ENCODE measurements at regions not wholly inside any gene's neighbourhood (a gene's known extent, or its start where the extent isn't known, plus 50 kb on each side); places are given as distances from the start of the nearest gene placed in this dataset.
"Not testable (repeated sequence)": the region's sequence is repeated elsewhere in the genome, so short reads cannot be mapped to it uniquely, and the experiment has no call there.

DNA sequence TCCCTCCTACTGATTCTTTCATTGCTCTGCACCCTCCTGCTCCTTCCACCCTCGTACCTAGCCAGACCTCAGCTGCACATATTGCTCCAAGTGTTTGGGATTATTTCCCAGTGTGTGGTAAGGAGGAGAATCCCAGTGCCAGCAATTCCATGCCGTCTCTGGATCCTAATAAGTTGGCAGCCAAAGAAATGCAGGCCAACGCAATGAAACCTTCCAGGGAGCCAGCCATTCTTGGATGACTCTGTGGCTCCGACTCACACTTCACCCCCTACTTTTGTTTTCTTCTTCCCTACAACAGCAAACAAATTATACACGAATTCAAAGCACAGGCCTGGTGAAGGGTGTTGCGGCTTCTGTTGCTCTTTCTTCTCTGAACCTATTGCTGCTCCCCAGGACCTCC, 82.5 kb upstream of the SLC1A3 start:
- no peak for DNase-seq (ENCODE audit: low read depth)

DNA sequence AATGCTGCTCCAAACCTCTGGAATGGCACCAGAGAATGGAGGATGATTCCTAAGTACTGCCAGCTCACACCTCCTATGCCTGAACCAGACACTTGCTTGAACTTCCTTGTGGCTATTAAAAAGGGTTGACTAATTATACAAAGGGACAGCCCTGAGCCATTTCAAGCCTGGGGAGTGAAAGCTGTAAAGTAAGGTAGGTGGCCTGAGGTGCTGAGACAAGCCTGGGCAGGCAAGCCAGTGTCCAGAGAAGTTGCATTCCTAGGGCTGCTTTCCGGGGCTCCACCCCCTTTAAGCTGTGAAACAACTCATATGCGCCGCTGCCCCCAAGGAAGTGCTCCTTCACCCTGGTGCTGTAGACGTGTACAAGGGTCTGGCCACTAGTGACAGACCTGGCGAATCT, 79.9 kb upstream of the SLC1A3 start:
- no peak for DNase-seq (ENCODE audit: low read depth)

- no peak for DNase-seq (ENCODE audit: low read depth)
Observed at GRCh38 chr5:36528588-36528987, 77.8 kb upstream of the SLC1A3 start.

DNA sequence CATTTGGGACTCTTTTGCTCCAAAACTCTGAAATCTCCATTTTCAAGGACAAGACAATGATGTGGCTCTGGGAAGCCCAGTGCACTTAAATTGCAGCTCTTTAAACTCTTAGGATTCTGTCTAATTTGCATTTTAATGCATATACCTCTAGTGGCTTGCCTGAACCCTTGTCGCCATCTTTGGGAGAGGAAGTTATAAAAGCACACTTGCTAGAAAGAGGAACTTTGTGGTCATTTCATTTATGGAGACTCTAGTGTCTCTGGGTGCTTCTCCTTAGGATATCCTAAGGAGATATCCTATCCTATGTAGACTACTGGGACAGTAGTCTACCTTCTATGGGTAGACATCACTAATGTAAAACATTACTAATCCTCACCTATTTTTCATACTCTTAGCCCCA, 77.3 kb upstream of the SLC1A3 start:
- DNase-seq (ENCODE audit: low read depth): no peak

GRCh38 chr5:36530215-36530614, 76.2 kb upstream of the SLC1A3 start:
- DNase-seq (ENCODE audit: low read depth): peak; percentile 19

DNA sequence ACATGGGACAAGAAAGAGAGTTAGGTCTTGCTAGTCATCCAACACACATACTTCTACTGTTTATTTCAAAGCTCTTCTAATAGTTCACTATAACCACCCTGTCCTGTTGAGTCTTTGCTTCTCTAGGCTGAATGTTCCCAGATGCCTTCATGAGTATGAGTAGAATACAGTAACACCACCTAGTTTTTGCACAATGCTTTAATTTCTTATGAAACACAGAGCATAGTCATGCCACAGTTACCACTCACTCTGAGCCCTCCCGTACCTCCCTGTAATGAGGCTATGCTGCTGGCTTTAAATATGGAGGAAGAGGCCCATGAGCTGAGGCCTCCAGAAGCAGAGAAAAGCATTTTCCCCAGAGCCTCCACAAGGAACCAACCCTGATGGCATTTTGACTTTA, 75.0 kb upstream of the SLC1A3 start:
- no peak for DNase-seq (ENCODE audit: low read depth)

DNA sequence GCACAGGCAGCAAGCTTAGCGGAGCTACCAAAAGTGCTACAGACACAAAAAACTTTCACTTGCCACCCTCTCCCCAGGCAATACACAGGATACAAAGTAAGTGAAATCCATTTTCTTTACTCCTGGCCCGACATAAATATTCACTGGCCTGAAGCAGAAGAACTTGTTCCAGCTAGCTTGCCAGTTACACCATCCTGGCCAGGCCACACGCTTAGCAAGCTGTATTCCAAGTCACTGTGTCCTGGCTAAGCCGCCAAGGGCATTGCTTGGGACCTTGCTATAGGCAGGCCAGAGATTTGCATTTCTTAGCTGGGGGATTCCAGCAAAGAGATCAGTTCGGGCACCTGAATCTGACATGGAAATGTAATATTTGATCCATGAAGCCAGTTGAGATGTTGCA, 71.0 kb upstream of the SLC1A3 start:
- no peak for DNase-seq (ENCODE audit: low read depth)

GRCh38 chr5:36535859-36536615, 70.4 kb upstream of the SLC1A3 start:
- no peak for DNase-seq (ENCODE audit: low read depth)

DNA sequence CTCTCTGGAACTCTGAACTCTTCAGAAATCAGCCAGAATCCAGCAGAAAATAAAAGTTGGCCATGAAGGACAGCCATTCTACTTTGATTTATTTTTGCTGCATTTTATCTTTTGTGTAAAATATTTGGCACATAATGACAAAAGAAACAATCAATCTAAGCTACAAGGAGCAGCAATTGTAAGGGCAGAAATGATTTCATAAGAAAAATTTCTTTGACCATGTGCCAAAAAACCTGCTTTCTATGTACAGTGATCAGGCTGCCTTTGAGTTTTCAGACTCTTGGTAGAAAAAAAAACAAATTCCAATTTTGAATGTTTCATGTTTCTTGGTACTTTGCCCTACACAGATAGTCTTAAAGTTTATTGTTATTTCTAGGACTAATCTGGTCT, 69.8 kb upstream of the SLC1A3 start:
- DNase-seq (ENCODE audit: low read depth): no peak

DNA sequence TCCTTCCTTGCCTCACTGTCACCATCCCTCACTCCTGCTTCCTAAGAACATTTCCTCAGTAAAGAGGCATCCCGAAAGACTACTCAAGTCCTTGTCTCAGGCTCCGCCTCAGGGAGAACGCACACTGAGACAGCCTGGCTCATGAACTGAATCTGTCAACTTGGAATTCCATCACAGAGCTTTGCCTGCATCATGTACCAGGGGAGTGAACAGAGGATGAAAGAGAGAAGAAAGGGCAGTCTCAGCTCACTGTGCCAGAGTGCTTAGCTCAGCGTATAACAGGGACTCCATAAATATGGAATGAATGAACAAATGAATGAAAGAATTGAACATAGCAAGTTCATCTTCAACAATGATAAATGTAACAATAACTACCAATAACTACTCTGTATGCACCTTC, 68.7 kb upstream of the SLC1A3 start:
- no peak for DNase-seq (ENCODE audit: low read depth)

GRCh38 chr5:36552651-36553393, 53.6 kb upstream of the SLC1A3 start:
- DNase-seq (ENCODE audit: low read depth): peak; percentile 82

GRCh38 chr5:36555035-36555434, 51.4 kb upstream of the SLC1A3 start:
- DNase-seq (ENCODE audit: low read depth): not testable (repeated sequence)

All from myocyte (in vitro differentiated cells).